CD14-positive monocyte (primary cell): ENCODE measurements at regions not wholly inside any gene's neighbourhood (a gene's known extent, or its start where the extent isn't known, plus 50 kb on each side); places are given as distances from the start of the nearest gene placed in this dataset.

Experiments used
- DNase-seq, 3 donors: peaks; one replicate each; pipeline ENCODE4 v3.0.0-alpha.2; 2011 to 2022
- H2AFZ ChIP-seq: 2 replicates; pipeline ENCODE4 v1.6.0; 2012; ENCODE audit warnings: mild to moderate bottlenecking, low read depth, low read length, inconsistent platforms; ENCODE audit not compliant: insufficient read depth, poor library complexity, severe bottlenecking
- H3K27ac ChIP-seq, 2 donors: 1 replicate in 1 of 2; 2 replicates in 1 of 2; pipeline ENCODE4 v1.5.1; 2012 to 2013; ENCODE audit warnings: low read length in 2 of 2, control low read depth in 1 of 2, inconsistent platforms in 1 of 2, low read depth in 1 of 2, mild to moderate bottlenecking in 1 of 2
- H3K27me3 ChIP-seq, 2 donors: one replicate each; pipeline versions ENCODE4 v1.6.0 to v1.6.1; 2011 to 2013; ENCODE audit warnings: low read length in 2 of 2; ENCODE audit not compliant: control insufficient read depth in 2 of 2, insufficient read depth in 2 of 2
- H3K36me3 ChIP-seq, 2 donors: replicated peaks in 1 of 2; 1 replicate in 1 of 2; 2 replicates in 1 of 2; pipeline versions ENCODE4 v1.5.1 to v1.6.1; 2012 to 2013; ENCODE audit warnings: low read length in 2 of 2, control low read depth in 1 of 2, inconsistent platforms in 1 of 2, mild to moderate bottlenecking in 1 of 2; ENCODE audit not compliant: insufficient read depth in 2 of 2, control insufficient read depth in 1 of 2
- H3K4me1 ChIP-seq, 2 donors: 1 replicate in 1 of 2; 2 replicates in 1 of 2; pipeline versions ENCODE4 v1.5.1 to v1.6.1; 2012 to 2013; ENCODE audit warnings: low read length in 2 of 2, control low read depth in 1 of 2, inconsistent platforms in 1 of 2, mild to moderate bottlenecking in 1 of 2, moderate library complexity in 1 of 2; ENCODE audit not compliant: insufficient read depth in 2 of 2, control insufficient read depth in 1 of 2
- H3K4me2 ChIP-seq: replicated peaks from 2 replicates; pipeline ENCODE3; 2012; ENCODE audit warnings: low read length, moderate library complexity, mild to moderate bottlenecking; ENCODE audit not compliant: poor library complexity, severe bottlenecking; ENCODE audit errors: extremely low read depth
- H3K4me3 ChIP-seq, 3 experiments: fragments of 200-600 bp in 1 of 3; sonication (generic) in 1 of 3; replicated peaks in 1 of 3; 1 replicate in 2 of 3; 2 replicates in 1 of 3; pipeline ENCODE4 v1.5.1; 2011 to 2013; ENCODE audit warnings: low read length in 3 of 3, mild to moderate bottlenecking in 3 of 3, control low read depth in 2 of 3, low read depth in 2 of 3, inconsistent platforms in 1 of 3, moderate library complexity in 1 of 3
- H3K79me2 ChIP-seq: 2 replicates; pipeline ENCODE4 v1.6.0; 2012; ENCODE audit warnings: mild to moderate bottlenecking, control low read depth, inconsistent platforms, low read length, moderate library complexity; ENCODE audit not compliant: insufficient read depth
- H3K9ac ChIP-seq: 2 replicates; pipeline ENCODE4 v1.6.0; 2017; ENCODE audit warnings: low read length, mild to moderate bottlenecking; ENCODE audit not compliant: insufficient read depth, poor library complexity, severe bottlenecking
- H3K9me3 ChIP-seq, 2 donors: replicated peaks in 1 of 2; 1 replicate in 1 of 2; 2 replicates in 1 of 2; pipeline versions ENCODE4 v1.5.1 to v1.6.1; 2012 to 2013; ENCODE audit warnings: low read length in 2 of 2, control low read depth in 1 of 2; ENCODE audit not compliant: control insufficient read depth in 1 of 2, insufficient read depth in 1 of 2
- H4K20me1 ChIP-seq: 2 replicates; pipeline ENCODE4 v1.6.0; 2012; ENCODE audit warnings: mild to moderate bottlenecking, low read length, control low read depth, moderate library complexity; ENCODE audit not compliant: insufficient read depth
- H3K27ac Mint-ChIP-seq, 7 donors: one replicate each; pipeline ENCODE4 v1.8.0; 2020; ENCODE audit warnings: mild to moderate bottlenecking in 7 of 7, mixed read lengths in 7 of 7, moderate library complexity in 6 of 7, inconsistent platforms in 2 of 7
- H3K27me3 Mint-ChIP-seq, 3 donors: one replicate each; pipeline ENCODE4 v1.8.0; 2021 to 2022; ENCODE audit warnings: low read depth in 3 of 3, mild to moderate bottlenecking in 3 of 3, mixed read lengths in 3 of 3, moderate library complexity in 3 of 3, inconsistent platforms in 1 of 3
- H3K36me3 Mint-ChIP-seq, 2 donors: one replicate each; pipeline ENCODE4 v1.8.0; 2020; ENCODE audit warnings: mixed read lengths in 2 of 2, inconsistent platforms in 1 of 2, mild to moderate bottlenecking in 1 of 2
- H3K4me1 Mint-ChIP-seq: one replicate; pipeline ENCODE4 v1.8.0; 2020; ENCODE audit warnings: mild to moderate bottlenecking, mixed read lengths
- H3K4me3 Mint-ChIP-seq, 2 donors: one replicate each; pipeline ENCODE4 v1.8.0; 2020; ENCODE audit warnings: mild to moderate bottlenecking in 2 of 2, mixed read lengths in 2 of 2, moderate library complexity in 1 of 2
- H3K9me3 Mint-ChIP-seq, 7 donors: one replicate each; pipeline ENCODE4 v1.8.0; 2020 to 2022; ENCODE audit warnings: mixed read lengths in 7 of 7, mild to moderate bottlenecking in 6 of 7, moderate library complexity in 6 of 7, inconsistent platforms in 2 of 7
- WGBS: methylation state at CpG from one replicate; pipeline ENCODE4 v1.1.5; 2013; ENCODE audit warnings: missing lambda C conversion rate; ENCODE audit not compliant: insufficient coverage; 5-methylcytosine and 5-hydroxymethylcytosine counted together
- intact Hi-C, 2 donors: fragments of 100-400 bp; cut with micrococcal nuclease; formaldehyde crosslinking; loops; one replicate each; pipeline versions ENCODE4 v1.15.0 to v1.15.1; 2023
- TF ChIP-seq, protein P1 (sequence below): fragments of 200-600 bp; IDR thresholded peaks from one replicate; pipeline ENCODE4 v1.8.0; 2022; ENCODE audit warnings: antibody characterized with exemption, mild to moderate bottlenecking

DNA sequence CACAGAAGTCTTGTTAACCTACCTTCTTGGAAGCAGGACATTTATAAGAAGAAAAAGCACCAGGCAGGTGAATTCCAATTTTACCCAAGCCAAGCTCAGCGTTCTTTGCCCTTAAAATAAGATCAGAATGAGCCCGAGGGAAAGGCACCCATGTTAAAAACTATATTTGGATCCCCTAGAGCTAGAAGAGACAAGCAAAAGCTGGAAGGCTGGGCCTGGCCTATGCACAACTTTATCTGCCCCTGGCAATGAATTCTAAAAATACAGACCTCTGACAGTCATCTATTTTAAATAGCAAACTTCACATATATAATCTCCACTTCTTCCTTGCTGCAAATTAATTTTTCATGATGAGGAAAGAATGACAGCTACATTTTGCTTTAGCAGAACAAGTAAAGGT is 180.9 kb downstream of the FGFR2 start:
- peaks cover 2 to 12% (median 7%) of the 10 kb centered on the region in 7 donors for H3K9me3 Mint-ChIP-seq
- TF ChIP-seq, protein P1, sequence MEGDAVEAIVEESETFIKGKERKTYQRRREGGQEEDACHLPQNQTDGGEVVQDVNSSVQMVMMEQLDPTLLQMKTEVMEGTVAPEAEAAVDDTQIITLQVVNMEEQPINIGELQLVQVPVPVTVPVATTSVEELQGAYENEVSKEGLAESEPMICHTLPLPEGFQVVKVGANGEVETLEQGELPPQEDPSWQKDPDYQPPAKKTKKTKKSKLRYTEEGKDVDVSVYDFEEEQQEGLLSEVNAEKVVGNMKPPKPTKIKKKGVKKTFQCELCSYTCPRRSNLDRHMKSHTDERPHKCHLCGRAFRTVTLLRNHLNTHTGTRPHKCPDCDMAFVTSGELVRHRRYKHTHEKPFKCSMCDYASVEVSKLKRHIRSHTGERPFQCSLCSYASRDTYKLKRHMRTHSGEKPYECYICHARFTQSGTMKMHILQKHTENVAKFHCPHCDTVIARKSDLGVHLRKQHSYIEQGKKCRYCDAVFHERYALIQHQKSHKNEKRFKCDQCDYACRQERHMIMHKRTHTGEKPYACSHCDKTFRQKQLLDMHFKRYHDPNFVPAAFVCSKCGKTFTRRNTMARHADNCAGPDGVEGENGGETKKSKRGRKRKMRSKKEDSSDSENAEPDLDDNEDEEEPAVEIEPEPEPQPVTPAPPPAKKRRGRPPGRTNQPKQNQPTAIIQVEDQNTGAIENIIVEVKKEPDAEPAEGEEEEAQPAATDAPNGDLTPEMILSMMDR: no peak
- intact Hi-C loops: no loop called here
- 82% methylated on average over 2 of the region's 2 CpGs for WGBS
- no peak overlapping the region for H3K27ac Mint-ChIP-seq
- H3K27ac ChIP-seq: no peak overlapping the region
- H3K27me3 ChIP-seq: no peaks in the 10 kb centered on the region
- H3K9ac ChIP-seq: no peak overlapping the region
- H3K4me1 ChIP-seq: no peaks in the 10 kb centered on the region
- no peaks in the 10 kb centered on the region for H3K4me1 Mint-ChIP-seq
- H3K4me3 ChIP-seq: no peak overlapping the region
- no peaks in the 10 kb centered on the region for H3K9me3 ChIP-seq
- no peaks in the 10 kb centered on the region for H3K79me2 ChIP-seq
- no peak overlapping the region for H2AFZ ChIP-seq
- H3K27me3 Mint-ChIP-seq: peaks cover 0 to 1% (median 0%) of the 10 kb centered on the region in 3 donors
- no peak for DNase-seq
- H3K4me2 ChIP-seq: no peak overlapping the region
- no peaks in the 10 kb centered on the region for H3K36me3 ChIP-seq
- no peaks in the 10 kb centered on the region for H3K36me3 Mint-ChIP-seq
- no peak overlapping the region for H3K4me3 Mint-ChIP-seq
- H4K20me1 ChIP-seq: no peaks in the 10 kb centered on the region

GRCh38 chr10:121418126-121418777 is 180.0 kb downstream of the FGFR2 start:
- H3K4me2 ChIP-seq: no peak overlapping the region
- H3K9me3 Mint-ChIP-seq: peaks cover 2 to 12% (median 8%) of the 10 kb centered on the region in 7 donors
- intact Hi-C loops: no loop called here

More at GRCh38 chr10:121418126-121418777, 180.0 kb downstream of the FGFR2 start:
- no peaks in the 10 kb centered on the region for H4K20me1 ChIP-seq
- H3K36me3 ChIP-seq: no peaks in the 10 kb centered on the region
- WGBS: no CpG with 5 or more reads among the region's 1 CpG
- H3K9ac ChIP-seq: no peak overlapping the region
- TF ChIP-seq, protein P1: no peak
- no peaks in the 10 kb centered on the region for H3K4me1 Mint-ChIP-seq
- H3K27me3 Mint-ChIP-seq: peaks cover 0 to 1% (median 0%) of the 10 kb centered on the region in 3 donors
- no peaks in the 10 kb centered on the region for H3K4me1 ChIP-seq
- H3K36me3 Mint-ChIP-seq: no peaks in the 10 kb centered on the region
- no peak overlapping the region for H3K4me3 ChIP-seq
- H3K79me2 ChIP-seq: no peaks in the 10 kb centered on the region
- H3K27ac Mint-ChIP-seq: no peak overlapping the region
- DNase-seq: no peak
- no peaks in the 10 kb centered on the region for H3K27me3 ChIP-seq
- no peaks in the 10 kb centered on the region for H3K9me3 ChIP-seq
- H3K4me3 Mint-ChIP-seq: no peak overlapping the region
- H2AFZ ChIP-seq: no peak overlapping the region
- no peak overlapping the region for H3K27ac ChIP-seq
